Skin epidermis (tissue), 12 donors: ENCODE measurements at regions not wholly inside any gene's neighbourhood (a gene's known extent, or its start where the extent isn't known, plus 50 kb on each side); places are given as distances from the start of the nearest gene placed in this dataset.
"Not testable (repeated sequence)": the region's sequence is repeated elsewhere in the genome, so short reads cannot be mapped to it uniquely, and the experiment has no call there.

Source experiments
- H3K27ac ChIP-seq, 21 experiments: fragments of 200-600 bp; sonication (generic) in 11 of 21; one replicate each; pipeline ENCODE4 v1.5.0; 2020; ENCODE audit warnings: mild to moderate bottlenecking in 3 of 21, inconsistent platforms in 2 of 21, moderate library complexity in 2 of 21
- H3K4me3 ChIP-seq, 7 experiments: fragments of 200-600 bp; sonication (generic) in 2 of 7; one replicate each; pipeline ENCODE4 v1.5.0; 2020; ENCODE audit warnings: inconsistent platforms in 2 of 7, mild to moderate bottlenecking in 2 of 7, moderate library complexity in 1 of 7

DNA sequence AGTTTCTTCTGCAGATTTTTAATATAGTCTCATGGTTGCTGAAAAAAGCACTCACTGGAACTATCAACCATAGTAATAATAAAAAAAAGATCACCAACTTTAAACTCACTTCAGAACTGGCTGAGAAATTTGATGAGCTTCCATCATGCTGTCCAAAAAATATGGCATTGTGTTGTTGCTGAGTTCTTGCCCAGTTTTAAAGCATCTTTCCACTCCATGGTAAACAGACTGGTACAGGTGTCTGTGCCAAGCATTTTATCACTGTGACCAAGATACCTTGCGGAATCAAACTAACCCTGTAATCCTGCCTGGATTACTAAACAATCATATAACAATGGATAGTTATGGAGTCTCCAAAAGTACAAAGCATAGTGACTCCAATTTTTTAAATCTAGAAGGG lies 360.3 kb upstream of the NOCT start:
- no peak overlapping the region for H3K4me3 ChIP-seq
- no peak overlapping the region for H3K27ac ChIP-seq

GRCh38 chr4:138650929-138651448 lies 364.6 kb upstream of the NOCT start:
- Histone ChIP-seq H3K27ac (peak overlapping the region in 2 of 21 experiments; percentile 9 to 38), H3K4me3 (no peak overlapping the region)

DNA sequence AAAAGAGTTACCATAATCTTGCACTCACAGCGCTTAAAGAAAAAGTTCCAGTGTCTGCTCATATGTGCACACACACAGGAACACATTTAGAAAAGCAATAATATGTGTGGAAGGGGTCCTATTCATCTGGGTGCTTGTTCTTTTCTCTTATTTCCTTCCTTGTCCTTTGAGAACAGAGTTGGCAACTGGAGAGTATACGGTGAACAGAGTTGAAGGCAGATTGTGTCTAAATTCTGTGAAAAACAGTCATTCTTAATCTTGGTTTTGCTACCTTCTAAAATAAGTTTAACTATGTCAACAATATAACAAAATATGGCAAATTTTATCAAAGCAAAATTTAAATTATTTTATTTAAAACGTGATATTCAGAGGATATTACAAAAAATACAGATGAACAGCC lies 365.1 kb upstream of the NOCT start:
- Histone ChIP-seq H3K27ac (no peak overlapping the region), H3K4me3 (no peak overlapping the region)

GRCh38 chr4:138647433-138647832 lies 368.1 kb upstream of the NOCT start:
- Histone ChIP-seq H3K27ac (no peak overlapping the region), H3K4me3 (no peak overlapping the region)

- H3K4me3 ChIP-seq: no peak overlapping the region
- H3K27ac ChIP-seq: no peak overlapping the region
These were observed 369.2 kb upstream of the NOCT start for GRCh38 chr4:138646383-138646782.

DNA sequence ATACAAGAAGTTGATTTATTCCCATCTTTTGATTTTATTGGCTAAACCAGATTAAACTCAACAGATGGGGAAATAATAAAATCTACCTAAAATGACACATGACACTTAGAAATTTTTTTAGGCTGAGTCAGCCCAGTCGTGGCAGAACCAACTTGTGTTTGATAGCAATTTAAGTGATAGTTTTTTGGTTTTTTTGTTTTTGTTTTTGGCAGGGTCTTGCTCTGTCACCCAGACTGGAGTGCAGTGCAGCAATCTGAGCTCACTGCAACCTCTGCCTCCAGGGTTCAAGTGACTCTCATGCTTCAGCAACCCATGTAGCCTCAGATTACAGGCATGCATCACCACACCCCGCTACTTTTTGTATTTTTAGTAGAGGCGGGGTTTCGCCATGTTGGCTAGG lies 370.3 kb upstream of the NOCT start:
- H3K4me3 ChIP-seq: no peak overlapping the region
- H3K27ac ChIP-seq: no peak overlapping the region

DNA sequence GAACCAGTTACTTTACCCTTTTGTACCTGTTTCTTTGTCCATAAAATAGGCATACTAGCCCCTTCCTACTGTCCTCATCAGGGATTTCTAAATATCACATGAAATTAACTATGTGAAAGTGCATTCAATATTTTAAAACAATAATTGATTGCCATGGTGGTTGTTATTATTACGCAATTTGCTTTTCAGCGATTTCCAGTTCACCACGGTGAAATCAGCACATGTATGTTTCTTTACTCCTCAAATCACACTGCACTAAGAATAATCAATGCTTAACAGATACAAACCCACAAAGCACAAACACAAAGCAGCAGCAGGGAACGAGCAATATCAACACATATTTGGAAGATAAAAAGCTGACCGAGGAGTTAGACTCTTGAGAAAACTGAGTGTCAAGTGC lies 371.3 kb upstream of the NOCT start:
- H3K27ac ChIP-seq: no peak overlapping the region
- H3K4me3 ChIP-seq: no peak overlapping the region

DNA sequence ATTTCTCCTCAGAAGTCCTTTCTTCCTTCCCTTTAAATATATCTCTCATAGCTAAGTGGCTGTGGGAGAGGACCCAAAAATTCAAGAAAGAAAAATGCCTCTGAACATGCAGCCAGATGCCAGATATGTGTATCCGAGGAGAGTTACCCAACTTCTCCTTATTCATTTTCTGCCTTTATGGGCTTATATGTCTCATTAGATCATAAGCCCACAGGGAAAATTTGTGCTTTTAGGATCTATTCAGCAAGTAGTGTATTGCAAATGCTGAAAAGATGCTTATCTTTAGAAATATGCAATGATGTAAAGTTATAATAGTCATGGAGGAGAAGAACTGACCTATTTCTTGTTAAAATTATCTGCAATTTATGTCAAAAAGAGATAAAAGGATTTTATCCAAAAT lies 371.8 kb upstream of the NOCT start:
- no peak overlapping the region for H3K27ac ChIP-seq

DNA sequence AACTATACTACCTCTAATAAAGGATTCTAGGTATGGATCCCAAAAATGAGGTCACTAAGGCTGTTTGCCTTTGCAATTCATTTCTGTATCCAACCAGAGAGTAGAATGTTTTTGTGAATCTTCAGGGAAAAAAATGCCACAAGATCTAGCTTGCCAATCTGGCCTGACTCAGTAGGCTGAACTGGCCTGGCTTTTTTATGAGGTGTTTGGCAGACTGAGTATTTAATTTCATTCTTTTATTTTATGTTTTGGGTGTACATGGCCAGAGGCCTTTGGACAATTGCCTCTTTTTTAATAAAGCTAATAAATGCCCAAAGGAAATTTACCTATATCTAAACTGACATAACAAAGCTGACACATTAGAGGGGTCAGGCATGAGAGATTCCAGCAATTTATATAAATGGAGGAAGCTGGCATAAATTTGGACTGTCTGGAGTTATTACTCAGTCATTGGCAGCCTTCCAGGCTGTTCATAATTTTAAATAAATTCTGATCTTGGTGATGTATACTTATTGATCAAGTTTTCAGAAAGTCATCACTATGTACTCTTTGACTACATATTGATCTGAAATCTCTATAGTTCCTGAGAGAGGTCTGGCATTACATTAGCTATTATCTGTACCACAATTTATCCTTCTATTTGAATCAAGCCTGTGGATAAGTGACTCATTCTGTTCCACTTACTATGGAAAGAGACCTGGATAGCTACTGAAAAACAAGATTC lies 376.4 kb upstream of the NOCT start:
- H3K4me3 ChIP-seq: no peak overlapping the region
- H3K27ac ChIP-seq: no peak overlapping the region

More for the DNA sequence above, 371.8 kb upstream of the NOCT start:
- no peak overlapping the region for H3K4me3 ChIP-seq

DNA sequence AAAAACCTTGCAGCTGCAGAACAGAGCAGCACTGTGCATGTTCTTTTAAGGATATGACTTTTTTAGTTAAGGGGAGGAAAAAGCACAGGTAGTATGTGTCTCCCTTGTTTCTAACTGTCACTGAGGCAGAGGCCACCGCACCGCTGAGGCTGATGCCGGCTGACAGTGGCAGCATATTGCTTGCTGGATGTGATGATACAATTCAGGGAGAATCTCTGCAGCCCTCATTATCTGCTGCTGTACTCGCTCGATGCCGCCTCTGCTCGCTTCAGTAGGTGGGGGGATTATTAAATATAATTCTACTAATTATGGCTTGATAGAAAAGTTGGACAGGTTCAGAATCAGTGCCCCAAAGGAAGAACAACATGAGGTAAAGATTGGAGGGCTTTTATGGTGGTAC lies 378.8 kb upstream of the NOCT start:
- H3K27ac ChIP-seq: no peak overlapping the region
- no peak overlapping the region for H3K4me3 ChIP-seq

DNA sequence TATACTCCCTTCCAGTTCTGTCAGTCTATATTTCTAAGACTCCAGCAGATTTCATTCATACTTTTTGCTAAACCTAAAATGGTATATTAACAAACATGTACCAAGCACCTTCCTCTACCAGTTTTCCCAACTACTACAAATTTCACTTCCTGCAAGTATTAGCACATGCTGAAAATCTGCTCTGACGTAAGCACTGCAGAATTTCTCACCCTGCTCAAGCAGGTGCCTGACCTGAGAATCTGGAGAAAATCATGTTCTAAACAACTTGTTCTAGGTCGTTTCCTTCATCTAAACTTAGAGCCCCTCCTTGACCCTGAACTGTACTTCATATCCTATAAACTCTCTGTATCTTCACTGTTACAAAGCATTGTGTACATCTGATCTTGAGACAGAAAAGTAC lies 380.7 kb upstream of the NOCT start:
- no peak overlapping the region for H3K27ac ChIP-seq
- H3K4me3 ChIP-seq: no peak overlapping the region

DNA sequence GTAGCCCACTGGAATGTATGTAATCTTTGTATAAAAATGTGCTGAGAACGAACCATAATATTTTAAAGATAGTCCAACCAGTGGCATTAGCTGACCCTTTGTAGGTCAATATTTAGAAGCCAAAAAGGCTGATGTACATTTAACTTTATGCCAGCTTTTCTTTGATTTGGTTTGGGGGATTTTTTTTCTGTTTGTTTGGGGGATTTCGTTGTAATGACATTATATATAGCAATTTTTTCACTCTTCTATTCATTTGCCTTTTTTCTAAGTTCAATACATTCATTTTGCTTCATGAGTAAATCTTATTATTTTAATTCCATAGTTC lies 382.0 kb upstream of the NOCT start:
- Histone ChIP-seq H3K27ac (no peak overlapping the region), H3K4me3 (no peak overlapping the region)

GRCh38 chr4:138632856-138633579 lies 382.6 kb upstream of the NOCT start:
- no peak overlapping the region for H3K27ac ChIP-seq

DNA sequence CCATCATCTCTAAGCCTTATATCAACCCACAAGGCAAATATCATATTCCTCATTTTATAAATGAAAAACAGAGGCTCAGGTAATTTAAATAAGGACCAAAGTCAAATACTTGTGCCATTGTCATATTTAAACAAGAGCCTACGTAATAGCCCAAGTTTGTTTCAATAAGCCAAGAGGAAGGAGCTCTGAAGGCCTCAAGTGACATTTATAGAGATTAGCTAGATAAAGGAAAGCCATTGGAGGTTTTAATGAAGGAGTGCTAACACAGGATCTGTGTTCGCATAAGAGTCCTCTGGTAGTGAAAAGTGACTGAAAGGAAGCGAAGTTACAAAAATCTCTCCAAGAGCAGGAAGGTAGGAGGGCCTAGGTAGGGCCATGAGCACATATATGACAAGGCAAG lies 384.9 kb upstream of the NOCT start:
- no peak overlapping the region for H3K4me3 ChIP-seq
- no peak overlapping the region for H3K27ac ChIP-seq

More at GRCh38 chr4:138632856-138633579, 382.6 kb upstream of the NOCT start:
- no peak overlapping the region for H3K4me3 ChIP-seq

- Histone ChIP-seq H3K4me3 (no peak overlapping the region), H3K27ac (no peak overlapping the region)
These were observed 385.9 kb upstream of the NOCT start for GRCh38 chr4:138629669-138630068.

GRCh38 chr4:138627096-138627495 lies 384.9 kb upstream of the SLC7A11 start:
- Histone ChIP-seq H3K4me3 (no peak overlapping the region), H3K27ac (no peak overlapping the region)

DNA sequence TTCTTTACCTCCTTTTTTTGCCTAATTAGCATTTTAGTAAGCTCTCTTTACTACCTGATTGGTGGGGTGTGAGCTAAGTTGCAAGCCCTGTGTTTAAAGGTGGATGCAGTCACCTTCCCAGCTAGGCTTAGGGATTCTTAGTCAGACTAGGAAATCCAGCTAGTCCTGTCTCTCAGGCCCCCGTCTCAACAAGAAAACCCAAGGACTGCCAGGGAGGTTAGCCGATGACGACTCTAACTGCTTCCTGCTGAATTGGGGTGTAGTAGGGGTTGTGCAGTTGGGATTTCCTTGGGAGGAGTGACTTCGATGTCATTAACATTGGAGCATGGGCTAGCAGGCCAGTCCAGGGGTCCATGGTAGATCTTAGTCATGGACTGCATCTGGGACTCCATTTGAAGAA lies 380.2 kb upstream of the SLC7A11 start:
- not testable (repeated sequence) for H3K27ac ChIP-seq, H3K4me3 ChIP-seq

- Histone ChIP-seq H3K27ac (no peak overlapping the region), H3K4me3 (no peak overlapping the region)
These were observed 374.6 kb upstream of the SLC7A11 start for GRCh38 chr4:138616775-138617174.

DNA sequence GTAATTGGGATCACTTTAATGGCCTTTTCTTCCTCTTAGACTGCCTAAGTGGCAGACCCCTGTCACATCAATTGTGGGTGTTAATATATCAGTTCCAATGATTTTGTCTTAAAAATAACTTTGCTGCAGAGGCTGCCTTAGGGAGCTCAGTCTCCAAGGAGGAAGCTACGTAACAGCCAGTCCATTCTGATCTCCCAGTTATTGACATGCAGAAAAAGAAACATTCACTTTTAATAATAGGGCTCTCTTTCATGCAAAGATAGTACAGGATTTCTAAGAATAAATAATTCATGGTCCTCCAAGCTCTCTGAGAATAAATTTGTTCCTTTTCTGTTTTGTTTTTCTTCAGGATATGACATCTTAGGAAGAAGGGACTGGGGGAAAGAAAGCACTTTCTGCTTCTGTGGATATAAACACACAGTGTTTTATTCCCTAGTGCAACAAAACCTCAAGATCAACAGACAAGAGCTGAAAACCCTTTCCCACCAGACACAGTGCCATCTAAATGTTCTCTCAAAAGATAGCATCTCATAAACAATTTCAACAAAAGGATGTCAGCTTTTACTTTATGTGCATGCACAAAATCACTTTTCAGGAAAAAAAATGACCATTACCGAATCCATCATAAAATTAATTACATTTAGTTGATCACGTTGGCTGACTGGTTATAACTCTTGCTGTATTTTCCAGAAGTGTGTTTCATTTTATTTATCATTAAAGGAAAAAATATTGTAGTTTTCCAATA lies 372.4 kb upstream of the SLC7A11 start:
- H3K4me3 ChIP-seq: no peak overlapping the region
- H3K27ac ChIP-seq: no peak overlapping the region

GRCh38 chr4:138612428-138612827 lies 370.3 kb upstream of the SLC7A11 start:
- no peak overlapping the region for H3K4me3 ChIP-seq
- no peak overlapping the region for H3K27ac ChIP-seq

DNA sequence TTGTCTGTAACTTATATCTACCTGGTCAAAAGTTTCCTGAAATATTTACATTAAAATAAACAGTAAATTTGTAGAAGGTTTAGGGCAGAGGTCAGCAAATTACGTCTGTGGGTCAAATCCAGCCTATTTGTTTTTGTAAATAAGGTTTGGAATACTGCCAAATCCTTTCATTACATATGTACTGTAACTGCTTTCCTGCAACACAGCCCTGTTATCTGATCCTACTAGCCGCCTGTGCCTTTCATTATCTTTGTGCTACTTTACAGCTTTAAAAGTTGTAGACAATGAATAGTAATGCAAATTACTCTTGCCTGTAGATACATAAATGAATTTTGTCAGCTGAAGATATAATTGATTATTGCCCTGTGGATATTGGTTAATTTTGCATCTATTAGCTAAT lies 369.6 kb upstream of the SLC7A11 start:
- Histone ChIP-seq H3K4me3 (no peak overlapping the region), H3K27ac (no peak overlapping the region)
